ENCODE measurements at regions not wholly inside any gene's neighbourhood (a gene's known extent, or its start where the extent isn't known, plus 50 kb on each side); places are given as distances from the start of the nearest gene placed in this dataset.

DNA sequence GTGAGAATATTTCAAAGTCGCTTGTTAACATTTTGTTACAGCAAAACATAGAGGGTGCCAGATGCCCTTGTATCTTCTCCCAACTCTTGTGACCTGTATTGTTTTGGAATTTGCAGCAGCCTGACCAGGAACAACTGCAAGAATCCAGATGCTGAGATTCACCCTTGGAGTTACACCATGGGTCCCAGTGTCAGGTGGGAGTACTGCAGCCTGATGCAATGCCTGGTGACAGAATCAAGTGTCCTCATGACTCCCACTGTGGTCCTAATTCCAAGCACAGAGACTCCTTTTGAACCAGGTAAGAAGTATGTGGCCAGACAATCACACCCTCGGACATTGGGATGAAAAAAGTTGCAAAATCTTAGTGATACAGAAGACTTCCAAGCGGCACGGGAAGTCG, 79.6 kb upstream of the MAP3K4 start:
- no peak for TF ChIP-seq NFKBIZ (CRISPR knock-in tag; IDR thresholded peaks at IDR 0.05)
- no peak for TF ChIP-seq THAP8 (CRISPR knock-in tag; IDR thresholded peaks at IDR 0.05; ENCODE audit: borderline replicate concordance)
- no peak for TF ChIP-seq POLR2A (IDR thresholded peaks at IDR 0.05; ENCODE audit: insufficient read depth in 1 of 2, low read depth in 2 of 2, low read length in 2 of 2)
- no peak for TF ChIP-seq SIN3A (IDR thresholded peaks at IDR 0.05; ENCODE audit: borderline replicate concordance, low read depth, low read length)
- TF ChIP-seq HDAC1 (CRISPR knock-in tag; IDR thresholded peaks at IDR 0.05): no peak
- no peak for TF ChIP-seq ZNF709 (CRISPR knock-in tag; IDR thresholded peaks at IDR 0.05)
- TF ChIP-seq, protein P1, sequence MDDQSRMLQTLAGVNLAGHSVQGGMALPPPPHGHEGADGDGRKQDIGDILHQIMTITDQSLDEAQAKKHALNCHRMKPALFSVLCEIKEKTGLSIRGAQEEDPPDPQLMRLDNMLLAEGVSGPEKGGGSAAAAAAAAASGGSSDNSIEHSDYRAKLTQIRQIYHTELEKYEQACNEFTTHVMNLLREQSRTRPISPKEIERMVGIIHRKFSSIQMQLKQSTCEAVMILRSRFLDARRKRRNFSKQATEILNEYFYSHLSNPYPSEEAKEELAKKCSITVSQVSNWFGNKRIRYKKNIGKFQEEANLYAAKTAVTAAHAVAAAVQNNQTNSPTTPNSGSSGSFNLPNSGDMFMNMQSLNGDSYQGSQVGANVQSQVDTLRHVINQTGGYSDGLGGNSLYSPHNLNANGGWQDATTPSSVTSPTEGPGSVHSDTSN (CRISPR knock-in tag; IDR thresholded peaks at IDR 0.05; ENCODE audit: borderline replicate concordance): no peak
- TF ChIP-seq SMARCE1 (IDR thresholded peaks at IDR 0.05; ENCODE audit: borderline replicate concordance): no peak
- no peak for TF ChIP-seq ZNF549 (CRISPR knock-in tag; IDR thresholded peaks at IDR 0.05)
- no peak for TF ChIP-seq CTCF (CRISPR knock-in tag; IDR thresholded peaks at IDR 0.05)
- TF ChIP-seq FOXP1 (IDR thresholded peaks at IDR 0.05): no peak
- no peak for TF ChIP-seq FOXP1 (CRISPR knock-in tag; IDR thresholded peaks at IDR 0.05)
- no peak for TF ChIP-seq MTF1 (CRISPR knock-in tag; IDR thresholded peaks at IDR 0.05)

All from HepG2 (cell line).